ENCODE measurements at regions not wholly inside any gene's neighbourhood (a gene's known extent, or its start where the extent isn't known, plus 50 kb on each side); places are given as distances from the start of the nearest gene placed in this dataset.
"Not testable (repeated sequence)": the region's sequence is repeated elsewhere in the genome, so short reads cannot be mapped to it uniquely, and the experiment has no call there.

DNA sequence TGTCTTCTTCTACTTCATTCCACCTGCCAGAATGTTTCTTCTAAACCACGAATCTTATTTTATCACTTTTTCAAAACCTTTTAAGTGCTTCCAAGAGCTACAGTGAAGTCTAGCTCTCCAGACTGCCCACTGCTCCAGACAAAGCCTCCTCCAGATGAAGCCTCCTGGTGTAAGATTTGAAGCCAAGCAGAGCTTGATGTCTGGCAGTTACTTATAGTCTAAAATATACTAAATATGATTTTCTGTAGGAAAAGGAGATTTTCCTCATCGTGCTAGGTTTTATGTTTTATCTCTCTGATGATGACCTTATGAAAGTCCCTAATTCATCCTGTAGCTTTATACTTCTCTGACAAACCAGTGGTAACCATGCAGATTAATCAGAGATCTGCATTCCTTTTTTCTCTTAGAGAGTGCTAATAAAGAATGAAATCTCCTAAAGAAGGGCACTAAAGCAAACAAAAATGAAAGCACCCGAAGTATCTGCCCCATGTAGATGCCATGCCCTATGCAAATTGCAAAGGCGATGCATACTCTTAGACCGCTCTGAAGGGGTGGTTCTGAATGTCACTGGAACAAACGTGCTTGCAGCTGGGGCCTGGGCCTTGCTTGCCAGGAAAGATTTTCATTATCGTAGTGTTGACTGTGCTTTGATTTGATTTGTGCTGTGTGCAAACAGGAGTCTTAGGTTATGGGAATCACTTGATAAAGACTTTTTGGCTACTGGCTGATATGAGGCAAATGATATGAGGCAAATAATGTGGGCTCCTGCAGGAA lies 314.2 kb downstream of the PID1 start:
- no peaks in the 10 kb centered on the region for H3K9me3 ChIP-seq
- H3K4me3 ChIP-seq = no peak overlapping the region
- no peak for DNase-seq
- H3K27me3 ChIP-seq = no peaks in the 10 kb centered on the region
- no peaks in the 10 kb centered on the region for H3K36me3 ChIP-seq

DNA sequence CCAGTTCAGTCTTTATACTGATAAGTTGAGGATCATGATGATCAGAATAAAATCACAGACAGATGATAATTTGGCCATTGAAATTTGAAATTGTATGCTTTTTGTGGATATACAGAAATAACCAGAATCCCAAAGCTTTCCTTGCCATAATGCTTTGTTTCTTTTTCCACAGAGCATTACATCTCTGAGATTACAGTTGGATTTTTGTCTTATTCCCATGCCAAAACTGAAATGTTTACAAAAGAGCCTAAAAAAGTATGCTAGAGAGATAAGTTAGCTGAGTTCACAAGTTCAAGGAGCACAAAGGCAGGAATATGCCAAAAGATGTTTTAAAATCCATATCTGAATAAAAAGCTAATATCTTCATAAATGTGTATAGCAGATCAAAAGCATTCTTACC lies 321.3 kb downstream of the PID1 start:
- Histone ChIP-seq H3K4me3 (no peak overlapping the region), H3K36me3 (no peaks in the 10 kb centered on the region), H3K27me3 (no peaks in the 10 kb centered on the region), H3K9me3 (no peaks in the 10 kb centered on the region)
- no peak for DNase-seq

DNA sequence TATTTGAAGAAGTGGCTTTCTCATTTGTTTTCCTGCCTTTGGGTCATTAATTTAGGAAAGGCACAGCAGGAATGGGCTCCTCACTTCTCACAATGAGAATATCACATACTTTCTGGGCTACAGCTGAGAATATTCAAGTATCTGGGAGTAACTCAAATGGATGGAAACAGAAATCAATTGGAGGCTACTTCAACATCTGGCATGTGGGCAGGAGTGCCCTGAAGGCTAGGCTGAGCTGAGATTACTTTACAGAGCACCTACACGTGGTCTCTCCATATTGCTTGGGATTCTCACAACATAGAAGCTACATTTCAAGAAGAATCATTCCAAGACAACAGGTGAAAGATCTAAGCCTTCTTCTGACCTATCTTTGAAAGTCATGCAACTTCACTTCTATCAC lies 325.4 kb downstream of the PID1 start:
- H3K36me3 ChIP-seq = no peaks in the 10 kb centered on the region
- H3K4me3 ChIP-seq = no peak overlapping the region
- no peaks in the 10 kb centered on the region for H3K27me3 ChIP-seq
- no peak for DNase-seq
- no peaks in the 10 kb centered on the region for H3K9me3 ChIP-seq

DNA sequence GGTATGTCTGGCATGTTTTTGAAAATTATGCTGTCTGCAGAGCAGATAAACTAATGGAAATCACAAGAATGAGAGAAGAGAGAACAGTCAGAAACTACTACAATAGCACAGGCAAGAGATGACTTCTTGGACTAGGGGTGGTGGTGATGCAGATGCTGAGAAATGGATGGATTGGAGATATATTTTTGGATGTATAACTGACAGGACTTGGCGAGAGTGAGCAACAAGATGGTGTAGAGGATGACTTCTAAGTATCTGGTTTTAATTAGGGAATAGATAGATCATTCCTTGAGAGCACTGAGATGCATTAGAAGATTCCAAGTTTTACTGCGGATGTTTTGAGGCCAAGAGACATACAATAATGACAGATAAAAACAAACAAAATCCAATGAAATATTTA lies 328.2 kb downstream of the PID1 start:
- Histone ChIP-seq H3K36me3 (no peaks in the 10 kb centered on the region), H3K27me3 (no peaks in the 10 kb centered on the region), H3K4me3 (no peak overlapping the region), H3K9me3 (no peaks in the 10 kb centered on the region)
- no peak for DNase-seq

DNA sequence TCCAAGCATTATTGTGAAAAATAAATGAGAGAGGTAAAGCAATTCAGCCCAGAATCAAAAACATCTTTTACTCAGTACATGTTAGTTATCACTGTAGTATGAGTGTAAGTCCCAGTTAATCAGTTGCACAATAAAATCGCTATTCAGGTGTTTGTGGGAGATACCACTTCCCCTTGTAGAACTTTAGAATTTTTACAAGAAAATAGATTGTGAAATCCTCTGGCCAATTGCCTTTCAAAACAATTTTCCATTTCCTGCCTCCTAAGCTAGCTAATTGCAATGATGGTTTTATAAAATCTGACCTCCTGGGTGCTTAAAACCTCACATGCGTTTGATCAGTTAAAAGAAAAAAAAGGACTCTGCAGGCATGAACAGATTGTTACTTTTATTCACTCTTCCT lies 332.5 kb downstream of the PID1 start:
- Histone ChIP-seq H3K9me3 (peaks cover 16% of the 10 kb centered on the region), H3K36me3 (no peaks in the 10 kb centered on the region), H3K4me3 (no peak overlapping the region), H3K27me3 (no peaks in the 10 kb centered on the region)
- no peak for DNase-seq

DNA sequence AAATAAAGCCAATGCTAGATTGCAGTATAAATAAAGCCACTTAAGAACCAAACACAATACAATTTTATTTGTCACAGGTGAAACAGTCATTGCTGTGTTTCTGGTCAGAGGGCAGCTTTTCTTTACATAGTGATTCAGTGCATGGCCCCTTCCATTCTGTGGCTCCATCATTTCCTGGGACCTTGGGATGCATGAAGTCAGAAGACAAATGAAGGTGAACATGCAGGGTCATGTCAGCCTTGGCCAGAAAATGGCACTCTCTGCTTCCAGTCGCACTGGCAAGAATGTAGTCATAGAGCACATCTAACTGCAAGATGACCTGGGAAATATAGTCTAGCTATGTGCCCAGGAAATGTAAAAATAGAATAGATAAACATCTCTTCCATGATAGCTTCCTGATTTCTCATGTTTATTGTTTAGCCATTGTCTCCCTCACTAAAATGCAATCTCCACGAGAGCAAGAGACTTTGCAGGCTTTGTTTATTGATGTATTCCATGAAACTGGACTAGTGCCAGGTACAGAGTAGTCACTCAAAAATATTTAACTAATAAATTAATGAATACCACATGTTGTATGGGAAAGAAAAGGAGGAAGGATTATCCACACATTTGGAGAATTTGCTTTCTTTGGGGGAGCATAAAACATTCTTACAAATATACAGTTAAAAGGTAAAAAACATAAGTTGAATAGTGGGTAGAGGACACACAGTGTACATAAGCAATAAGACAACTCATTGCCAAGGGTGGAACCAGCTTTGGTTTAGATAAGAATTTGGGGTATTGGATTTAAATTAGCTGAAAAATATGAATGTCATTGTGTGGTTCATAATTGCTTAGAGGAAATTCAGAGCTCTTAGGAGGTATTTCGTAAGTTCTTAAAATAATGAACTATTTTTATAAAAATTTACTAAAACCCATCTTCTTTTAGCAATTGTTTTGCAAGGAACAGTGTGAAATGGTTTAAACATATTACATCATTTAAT lies 343.8 kb downstream of the PID1 start:
- Histone ChIP-seq H3K27me3 (no peaks in the 10 kb centered on the region), H3K9me3 (peaks cover 9% of the 10 kb centered on the region), H3K36me3 (no peaks in the 10 kb centered on the region), H3K4me3 (no peak overlapping the region)
- DNase-seq = peak; percentile 43

DNA sequence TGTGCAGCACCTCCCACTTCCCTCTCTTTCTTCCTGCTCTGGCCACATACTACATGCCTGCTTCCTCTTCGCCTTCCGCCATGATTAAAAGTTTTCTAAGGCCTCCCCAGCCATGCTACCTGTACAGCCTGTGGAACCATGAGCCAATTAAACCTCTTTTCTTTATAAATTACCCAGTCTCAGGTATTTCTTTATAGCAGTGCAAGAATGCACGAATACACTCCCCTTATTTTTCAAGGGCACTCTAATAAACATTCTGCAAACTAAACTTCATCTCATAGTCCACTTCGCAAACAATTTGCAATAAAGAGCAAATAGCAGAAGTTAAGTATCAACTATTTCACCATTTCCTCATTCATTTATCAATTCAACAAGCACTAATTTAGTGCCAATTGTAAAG lies 351.3 kb downstream of the PID1 start:
- Histone ChIP-seq H3K4me3 (no peak overlapping the region), H3K36me3 (no peaks in the 10 kb centered on the region; the same call in 1 of the 2 replicates)
- DNase-seq = no peak

DNA sequence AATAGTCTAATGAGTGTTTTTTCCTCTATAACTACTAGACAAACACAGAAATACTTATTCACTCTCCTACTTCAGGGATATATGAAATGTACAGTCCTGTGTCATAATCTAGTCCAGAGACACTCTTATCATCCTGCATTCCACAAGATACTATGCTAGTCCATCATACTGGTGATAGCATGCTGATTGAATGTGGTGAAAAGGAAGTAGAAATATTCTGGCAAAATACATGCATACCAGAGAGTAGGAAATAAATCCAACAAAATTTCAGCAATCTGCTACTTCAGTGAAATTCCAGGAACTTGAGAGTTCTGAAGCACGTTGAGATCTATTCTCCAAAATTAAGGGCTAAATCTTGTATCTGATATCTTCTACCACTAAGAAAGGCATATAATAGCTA lies 353.9 kb downstream of the PID1 start:
- H3K4me3 ChIP-seq = no peak overlapping the region
- no peak for DNase-seq
- peaks cover 3% of the 10 kb centered on the region; the same call in 1 of the 2 replicates for H3K36me3 ChIP-seq
- H3K9me3 ChIP-seq = peaks cover 4% of the 10 kb centered on the region; the same call in 1 of the 2 replicates
- H3K27me3 ChIP-seq = no peaks in the 10 kb centered on the region

More for the DNA sequence above, 351.3 kb downstream of the PID1 start:
- peaks cover 3% of the 10 kb centered on the region for H3K9me3 ChIP-seq
- no peaks in the 10 kb centered on the region for H3K27me3 ChIP-seq

DNA sequence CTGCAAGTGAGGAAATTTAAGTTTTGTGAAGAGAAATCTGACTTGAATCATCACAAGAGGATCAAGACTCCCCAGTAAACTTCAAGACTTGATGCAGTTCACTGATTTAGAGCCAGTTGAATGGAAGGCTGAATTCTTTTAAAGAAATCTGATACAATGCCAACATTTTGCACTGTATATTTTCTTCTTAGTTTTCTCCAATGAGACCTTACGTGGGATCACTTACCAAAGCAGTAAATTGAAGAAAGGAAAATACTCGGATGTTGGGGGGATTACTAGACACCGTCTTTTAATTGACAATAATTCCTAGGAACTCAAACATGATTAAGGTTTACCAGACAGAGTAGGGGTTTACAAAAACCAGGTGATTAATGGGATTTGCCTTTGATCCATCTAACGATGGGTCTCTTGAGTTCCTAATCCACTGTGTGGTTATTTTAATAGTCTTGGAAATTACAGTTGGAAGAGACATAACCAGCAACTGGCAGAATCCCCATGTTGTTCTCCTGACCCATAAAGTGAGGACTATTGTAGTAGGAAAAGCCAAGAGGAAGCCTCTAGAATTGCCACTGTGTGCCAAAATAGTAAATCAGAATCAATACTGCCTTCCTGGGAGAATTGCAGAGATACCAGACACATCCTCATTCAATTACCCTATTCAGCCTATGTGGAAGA lies 354.5 kb downstream of the PID1 start:
- H3K4me3 ChIP-seq = no peak overlapping the region
- DNase-seq = no peak

DNA sequence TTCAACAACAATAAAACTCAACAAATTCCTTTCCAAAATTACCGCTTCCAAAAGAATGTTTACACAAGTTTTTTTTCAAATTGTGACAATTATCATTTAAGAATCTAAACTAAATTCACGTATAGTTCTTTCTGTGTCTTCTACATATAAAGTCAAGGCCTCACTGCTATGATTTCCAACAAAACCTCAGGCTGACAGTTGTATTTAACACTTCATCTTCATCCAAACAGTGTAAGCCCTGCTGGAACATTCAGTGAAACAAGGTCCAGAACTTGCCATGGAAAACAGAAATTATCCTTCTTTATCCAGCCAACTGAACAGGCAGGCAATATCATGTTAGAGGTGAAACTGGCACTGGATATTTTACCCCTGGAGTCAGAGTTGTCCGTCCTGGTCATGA lies 357.9 kb downstream of the PID1 start:
- Histone ChIP-seq H3K36me3 (peaks cover 3% of the 10 kb centered on the region; the same call in 1 of the 2 replicates), H3K27me3 (no peaks in the 10 kb centered on the region), H3K9me3 (peaks cover 15% of the 10 kb centered on the region), H3K4me3 (no peak overlapping the region)
- no peak for DNase-seq

More for the DNA sequence above, 354.5 kb downstream of the PID1 start:
- no peaks in the 10 kb centered on the region for H3K27me3 ChIP-seq
- peaks cover 4% of the 10 kb centered on the region; the same call in 1 of the 2 replicates for H3K9me3 ChIP-seq
- peaks cover 3% of the 10 kb centered on the region; the same call in 1 of the 2 replicates for H3K36me3 ChIP-seq

DNA sequence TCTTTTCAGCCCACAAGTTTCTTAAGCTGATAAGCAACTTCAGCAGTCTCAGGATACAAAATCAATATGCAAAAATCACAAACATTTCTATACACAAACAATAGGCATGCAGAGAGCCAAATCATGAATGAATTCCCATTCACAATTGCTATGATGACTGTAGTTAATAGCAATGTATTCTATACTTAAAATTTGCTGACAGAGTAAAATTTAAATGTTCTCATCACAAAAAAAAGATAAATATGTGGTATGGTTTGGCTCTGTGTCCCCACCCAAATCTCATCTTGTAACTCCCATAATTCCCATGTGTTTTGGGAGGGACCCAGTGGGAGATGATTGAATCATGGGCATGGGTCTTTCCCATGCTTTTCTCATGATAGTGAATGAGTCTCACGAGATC lies 360.2 kb downstream of the PID1 start:
- H3K9me3 ChIP-seq = peaks cover 15% of the 10 kb centered on the region
- DNase-seq, H3K4me3 ChIP-seq, H3K27me3 ChIP-seq, H3K36me3 ChIP-seq: not testable (repeated sequence)

DNA sequence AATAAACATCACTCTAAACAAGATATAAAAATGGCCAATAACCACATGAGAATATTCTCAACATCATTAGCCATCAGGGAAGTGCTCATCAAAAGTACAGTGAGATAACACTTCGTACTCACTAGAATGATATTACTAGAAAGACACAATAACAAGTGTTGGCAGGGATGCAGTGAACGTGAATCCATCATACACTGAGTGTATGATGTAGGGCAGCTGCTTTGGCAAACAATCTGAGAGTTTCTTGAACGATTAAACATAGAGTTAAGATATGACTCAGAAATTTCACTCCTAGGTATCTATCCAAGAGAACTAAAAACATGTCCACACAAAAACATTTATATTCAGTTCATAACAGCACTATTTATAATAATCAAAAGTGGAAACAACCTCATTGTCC lies 368.9 kb downstream of the PID1 start:
- H3K36me3 ChIP-seq = no peaks in the 10 kb centered on the region
- H3K4me3 ChIP-seq = no peak overlapping the region
- H3K9me3 ChIP-seq = no peaks in the 10 kb centered on the region
- no peak for DNase-seq
- no peaks in the 10 kb centered on the region for H3K27me3 ChIP-seq

DNA sequence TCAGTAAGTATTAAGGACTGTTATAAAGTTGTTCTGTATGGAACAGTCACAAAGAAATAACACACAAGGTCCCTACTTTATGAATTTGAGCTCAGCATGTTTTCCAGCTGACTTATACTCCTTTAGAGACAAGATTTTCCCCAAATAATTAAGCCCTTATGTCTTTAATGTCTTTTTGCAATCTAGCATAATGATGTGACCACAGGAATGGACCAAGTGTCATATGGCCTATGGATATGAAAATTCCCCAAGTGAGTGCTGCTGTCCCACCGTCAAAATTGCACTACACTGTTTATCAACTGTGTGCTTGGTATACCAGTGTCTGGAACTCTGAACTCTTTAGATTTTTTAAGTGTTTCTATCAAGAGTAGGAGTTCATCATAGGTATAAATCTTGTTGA lies 369.6 kb downstream of the PID1 start:
- H3K9me3 ChIP-seq = no peaks in the 10 kb centered on the region
- DNase-seq = no peak
- no peaks in the 10 kb centered on the region for H3K27me3 ChIP-seq
- H3K36me3 ChIP-seq = no peaks in the 10 kb centered on the region
- no peak overlapping the region for H3K4me3 ChIP-seq

DNA sequence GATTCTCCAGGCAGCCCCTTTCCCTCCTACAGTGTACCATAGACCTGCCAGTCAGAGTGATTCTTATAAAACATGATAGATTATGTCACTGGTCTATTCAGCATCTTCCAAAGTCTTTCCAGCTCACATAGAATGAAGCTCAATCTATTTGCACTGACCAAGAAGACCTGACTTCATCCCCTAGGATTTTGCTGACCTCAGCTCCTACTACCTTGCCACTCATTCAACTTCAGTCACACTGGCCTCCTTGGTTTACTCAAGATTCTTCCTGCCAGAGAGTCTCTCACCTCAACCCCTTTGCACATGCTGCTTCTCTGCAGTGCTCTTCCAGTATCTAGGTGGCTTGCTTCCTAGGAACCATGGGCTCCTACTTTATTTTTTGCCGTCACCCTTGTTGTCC lies 392.9 kb downstream of the PID1 start:
- H3K9me3 ChIP-seq = no peaks in the 10 kb centered on the region; the same call in 1 of the 2 replicates
- H3K36me3 ChIP-seq = no peaks in the 10 kb centered on the region
- no peak for DNase-seq
- H3K27me3 ChIP-seq = no peaks in the 10 kb centered on the region
- no peak overlapping the region for H3K4me3 ChIP-seq

DNA sequence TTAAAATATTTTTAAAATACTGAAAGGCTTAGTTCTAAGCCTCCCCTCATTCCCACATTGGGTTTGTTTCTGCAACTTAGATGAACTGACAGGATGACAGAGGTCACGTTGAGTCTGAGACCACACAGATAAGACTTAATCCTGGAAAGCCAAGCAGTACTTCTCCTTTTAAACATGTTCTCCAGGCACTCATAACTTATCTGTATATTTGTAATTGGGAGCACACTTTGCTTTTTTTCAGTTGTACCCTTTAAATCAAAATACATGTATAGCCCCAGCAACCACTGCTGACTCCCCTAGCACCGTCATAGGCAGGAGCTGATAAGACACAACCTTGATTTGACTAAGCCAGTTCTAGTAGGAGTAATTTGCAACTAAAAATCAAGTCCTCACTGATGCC lies 394.8 kb downstream of the PID1 start:
- Histone ChIP-seq H3K4me3 (no peak overlapping the region), H3K27me3 (no peaks in the 10 kb centered on the region), H3K36me3 (no peaks in the 10 kb centered on the region), H3K9me3 (no peaks in the 10 kb centered on the region; the same call in 1 of the 2 replicates)
- DNase-seq = no peak

DNA sequence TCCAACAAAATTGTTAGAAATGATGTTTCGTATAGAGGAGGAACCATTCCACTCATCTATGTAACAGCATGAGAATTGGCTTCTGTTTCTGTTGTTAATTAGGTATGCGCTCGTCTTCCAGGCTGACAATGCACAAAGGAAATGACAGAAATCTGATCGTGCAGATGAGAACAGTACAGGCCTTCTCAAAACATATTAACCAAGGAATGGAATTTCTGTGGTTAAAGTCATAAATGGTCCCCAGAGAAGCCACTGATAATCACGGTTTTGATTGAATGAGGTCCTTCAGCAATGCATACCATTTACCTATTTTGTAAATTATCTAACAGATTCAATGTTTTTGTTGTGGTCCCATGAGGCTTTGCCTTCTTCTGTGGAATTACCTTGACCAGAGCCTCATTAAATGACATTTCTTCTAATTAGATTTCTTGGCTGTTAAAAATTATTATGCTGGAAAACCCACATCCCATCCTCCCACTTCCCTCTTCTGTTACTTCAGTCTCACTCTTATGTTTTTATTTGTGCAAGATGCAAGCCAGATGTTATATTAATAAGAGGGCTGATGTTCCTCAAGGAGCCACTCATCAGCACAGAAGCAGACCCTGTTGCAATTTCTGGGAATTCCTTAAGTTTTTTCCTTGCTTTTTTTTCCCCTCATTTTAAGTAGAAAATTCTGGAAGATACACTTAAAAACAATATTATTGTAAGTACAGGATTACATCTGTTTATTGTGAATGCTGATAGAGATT lies 395.8 kb downstream of the PID1 start:
- Histone ChIP-seq H3K9me3 (no peaks in the 10 kb centered on the region; the same call in 1 of the 2 replicates), H3K4me3 (no peak overlapping the region), H3K27me3 (no peaks in the 10 kb centered on the region), H3K36me3 (no peaks in the 10 kb centered on the region)
- no peak for DNase-seq
